NCI-H1930 (cell line): ENCODE measurements at regions not wholly inside any gene's neighbourhood (a gene's known extent, or its start where the extent isn't known, plus 50 kb on each side); places are given as distances from the start of the nearest gene placed in this dataset.

Source experiments
- DNase-seq, 2 experiments: peaks; one replicate each; lab custom pipeline; 2025; lab: John Stamatoyannopoulos, UW

- DNase-seq = no peak
Measured at GRCh38 chr6:8530785-8531435, 95.6 kb upstream of the SLC35B3 start.

- no peak for DNase-seq
Measured at GRCh38 chr6:8529250-8529649, 93.9 kb upstream of the SLC35B3 start.

- no peak for DNase-seq
Measured at GRCh38 chr6:8527818-8528217, 92.5 kb upstream of the SLC35B3 start.

- no peak for DNase-seq
Measured at GRCh38 chr6:8526624-8527023, 91.3 kb upstream of the SLC35B3 start.

- no peak for DNase-seq
Measured at GRCh38 chr6:8525370-8525769, 90.0 kb upstream of the SLC35B3 start.

- DNase-seq = no peak
Measured at GRCh38 chr6:8513174-8513573, 77.8 kb upstream of the SLC35B3 start.

GRCh38 chr6:8507286-8507685 lies 71.9 kb upstream of the SLC35B3 start:
- no peak for DNase-seq

GRCh38 chr6:8506126-8506525 lies 70.8 kb upstream of the SLC35B3 start:
- DNase-seq = no peak

GRCh38 chr6:8499540-8499939 lies 64.2 kb upstream of the SLC35B3 start:
- DNase-seq = peak in 1 of 2 experiments; percentile 18

GRCh38 chr6:8494730-8495129 lies 59.4 kb upstream of the SLC35B3 start:
- no peak for DNase-seq

GRCh38 chr6:8492536-8493133 lies 57.3 kb upstream of the SLC35B3 start:
- DNase-seq = no peak
